ENCODE measurements at regions not wholly inside any gene's neighbourhood (a gene's known extent, or its start where the extent isn't known, plus 50 kb on each side); places are given as distances from the start of the nearest gene placed in this dataset.
"Not testable (repeated sequence)": the region's sequence is repeated elsewhere in the genome, so short reads cannot be mapped to it uniquely, and the experiment has no call there.

GRCh38 chr15:91369823-91370222, 269.8 kb downstream of the SV2B start:
- no peaks in the 10 kb centered on the region for H3K4me1 ChIP-seq (ENCODE audit: insufficient read depth, low read length, severe bottlenecking)
- H3K4me2 ChIP-seq (ENCODE audit: low read length) = no peak overlapping the region
- TF ChIP-seq, protein P1, sequence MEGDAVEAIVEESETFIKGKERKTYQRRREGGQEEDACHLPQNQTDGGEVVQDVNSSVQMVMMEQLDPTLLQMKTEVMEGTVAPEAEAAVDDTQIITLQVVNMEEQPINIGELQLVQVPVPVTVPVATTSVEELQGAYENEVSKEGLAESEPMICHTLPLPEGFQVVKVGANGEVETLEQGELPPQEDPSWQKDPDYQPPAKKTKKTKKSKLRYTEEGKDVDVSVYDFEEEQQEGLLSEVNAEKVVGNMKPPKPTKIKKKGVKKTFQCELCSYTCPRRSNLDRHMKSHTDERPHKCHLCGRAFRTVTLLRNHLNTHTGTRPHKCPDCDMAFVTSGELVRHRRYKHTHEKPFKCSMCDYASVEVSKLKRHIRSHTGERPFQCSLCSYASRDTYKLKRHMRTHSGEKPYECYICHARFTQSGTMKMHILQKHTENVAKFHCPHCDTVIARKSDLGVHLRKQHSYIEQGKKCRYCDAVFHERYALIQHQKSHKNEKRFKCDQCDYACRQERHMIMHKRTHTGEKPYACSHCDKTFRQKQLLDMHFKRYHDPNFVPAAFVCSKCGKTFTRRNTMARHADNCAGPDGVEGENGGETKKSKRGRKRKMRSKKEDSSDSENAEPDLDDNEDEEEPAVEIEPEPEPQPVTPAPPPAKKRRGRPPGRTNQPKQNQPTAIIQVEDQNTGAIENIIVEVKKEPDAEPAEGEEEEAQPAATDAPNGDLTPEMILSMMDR (IDR thresholded peaks at IDR 0.05; ENCODE audit: low read length) = no peak
- TF ChIP-seq EZH2 (IDR thresholded peaks at IDR 0.05; ENCODE audit: borderline replicate concordance, low read length) = no peak
- H3K79me2 ChIP-seq (ENCODE audit: insufficient read depth, low read length) = no peaks in the 10 kb centered on the region
- H3K9me2 ChIP-seq (ENCODE audit: low read depth, low read length) = no peaks in the 10 kb centered on the region
- no peak overlapping the region for H2AFZ ChIP-seq (ENCODE audit: low read length)
- no peaks in the 10 kb centered on the region for H3K27me3 ChIP-seq (ENCODE audit: insufficient read depth, low read length)
- H3K36me3 ChIP-seq (ENCODE audit: insufficient read depth, low read length) = no peaks in the 10 kb centered on the region
- H3K27ac ChIP-seq (ENCODE audit: low read depth, low read length, poor library complexity, severe bottlenecking) = no peak overlapping the region
- no peaks in the 10 kb centered on the region for H3F3A ChIP-seq (ENCODE audit: insufficient read depth, low read length)
- H3K4me3 ChIP-seq (ENCODE audit: low read depth, low read length, poor library complexity, severe bottlenecking) = no peak overlapping the region
- H4K20me1 ChIP-seq (ENCODE audit: insufficient read depth, low read length) = no peaks in the 10 kb centered on the region
- H3K9me3 ChIP-seq (ENCODE audit: low read length) = no peaks in the 10 kb centered on the region
- H3K9ac ChIP-seq (ENCODE audit: low read length) = no peak overlapping the region

GRCh38 chr15:91371345-91371744, 271.3 kb downstream of the SV2B start:
- H3K27ac ChIP-seq (ENCODE audit: low read depth, low read length, poor library complexity, severe bottlenecking); H2AFZ ChIP-seq (ENCODE audit: low read length): not testable (repeated sequence)

GRCh38 chr15:91374336-91374735, 274.3 kb downstream of the SV2B start:
- H3K4me2 ChIP-seq (ENCODE audit: low read length) = no peak overlapping the region
- H3K79me2 ChIP-seq (ENCODE audit: insufficient read depth, low read length) = no peaks in the 10 kb centered on the region
- TF ChIP-seq, protein P1 (IDR thresholded peaks at IDR 0.05; ENCODE audit: low read length) = no peak
- TF ChIP-seq EZH2 (IDR thresholded peaks at IDR 0.05; ENCODE audit: borderline replicate concordance, low read length) = no peak
- no peaks in the 10 kb centered on the region for H3K36me3 ChIP-seq (ENCODE audit: insufficient read depth, low read length)
- no peaks in the 10 kb centered on the region for H4K20me1 ChIP-seq (ENCODE audit: insufficient read depth, low read length)
- H3K9me2 ChIP-seq (ENCODE audit: low read depth, low read length) = no peaks in the 10 kb centered on the region
- no peaks in the 10 kb centered on the region for H3K9me3 ChIP-seq (ENCODE audit: low read length)
- H3K4me3 ChIP-seq (ENCODE audit: low read depth, low read length, poor library complexity, severe bottlenecking) = no peak overlapping the region
- H3K9ac ChIP-seq (ENCODE audit: low read length) = no peak overlapping the region
- H3K4me1 ChIP-seq (ENCODE audit: insufficient read depth, low read length, severe bottlenecking) = no peaks in the 10 kb centered on the region
- no peaks in the 10 kb centered on the region for H3K27me3 ChIP-seq (ENCODE audit: insufficient read depth, low read length)
- H3F3A ChIP-seq (ENCODE audit: insufficient read depth, low read length) = no peaks in the 10 kb centered on the region
- no peak overlapping the region for H3K27ac ChIP-seq (ENCODE audit: low read depth, low read length, poor library complexity, severe bottlenecking)
- H2AFZ ChIP-seq (ENCODE audit: low read length) = no peak overlapping the region

More at GRCh38 chr15:91371345-91371744, 271.3 kb downstream of the SV2B start:
- H3K4me3 ChIP-seq (ENCODE audit: low read depth, low read length, poor library complexity, severe bottlenecking); H4K20me1 ChIP-seq (ENCODE audit: insufficient read depth, low read length); H3K36me3 ChIP-seq (ENCODE audit: insufficient read depth, low read length); H3K4me2 ChIP-seq (ENCODE audit: low read length); H3K9me3 ChIP-seq (ENCODE audit: low read length); H3K4me1 ChIP-seq (ENCODE audit: insufficient read depth, low read length, severe bottlenecking); H3F3A ChIP-seq (ENCODE audit: insufficient read depth, low read length); H3K9ac ChIP-seq (ENCODE audit: low read length); H3K27me3 ChIP-seq (ENCODE audit: insufficient read depth, low read length); H3K79me2 ChIP-seq (ENCODE audit: insufficient read depth, low read length); H3K9me2 ChIP-seq (ENCODE audit: low read depth, low read length): not testable (repeated sequence)

DNA sequence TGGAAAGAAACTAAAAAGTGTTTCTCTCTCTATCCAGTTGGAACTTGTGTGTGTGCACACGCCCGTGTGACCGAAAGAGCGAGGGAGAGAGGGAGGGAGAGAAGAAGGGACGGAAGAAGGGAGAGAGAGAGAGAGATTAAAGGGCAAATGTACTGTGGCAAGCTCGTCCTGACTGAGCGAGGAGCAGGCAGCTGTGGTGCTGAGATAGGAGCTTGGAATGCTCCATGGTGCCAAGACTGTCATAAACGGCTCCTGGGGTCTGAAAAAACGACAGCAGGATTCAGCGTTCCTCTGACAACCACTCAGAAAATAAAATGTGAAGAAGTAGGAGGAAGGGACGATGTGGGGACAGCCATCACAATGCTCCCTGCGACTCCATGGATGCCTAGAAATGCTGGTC, 276.0 kb downstream of the SV2B start:
- no peak overlapping the region for H2AFZ ChIP-seq (ENCODE audit: low read length)
- H4K20me1 ChIP-seq (ENCODE audit: insufficient read depth, low read length) = no peaks in the 10 kb centered on the region
- no peak overlapping the region for H3K4me2 ChIP-seq (ENCODE audit: low read length)
- H3K36me3 ChIP-seq (ENCODE audit: insufficient read depth, low read length) = no peaks in the 10 kb centered on the region
- no peaks in the 10 kb centered on the region for H3K79me2 ChIP-seq (ENCODE audit: insufficient read depth, low read length)
- no peaks in the 10 kb centered on the region for H3K4me1 ChIP-seq (ENCODE audit: insufficient read depth, low read length, severe bottlenecking)
- H3K9me3 ChIP-seq (ENCODE audit: low read length) = no peaks in the 10 kb centered on the region
- no peak overlapping the region for H3K9ac ChIP-seq (ENCODE audit: low read length)
- H3K27me3 ChIP-seq (ENCODE audit: insufficient read depth, low read length) = no peaks in the 10 kb centered on the region
- TF ChIP-seq, protein P1 (IDR thresholded peaks at IDR 0.05; ENCODE audit: low read length) = no peak
- no peak for TF ChIP-seq EZH2 (IDR thresholded peaks at IDR 0.05; ENCODE audit: borderline replicate concordance, low read length)
- no peak overlapping the region for H3K27ac ChIP-seq (ENCODE audit: low read depth, low read length, poor library complexity, severe bottlenecking)
- H3F3A ChIP-seq (ENCODE audit: insufficient read depth, low read length) = no peaks in the 10 kb centered on the region
- no peaks in the 10 kb centered on the region for H3K9me2 ChIP-seq (ENCODE audit: low read depth, low read length)
- no peak overlapping the region for H3K4me3 ChIP-seq (ENCODE audit: low read depth, low read length, poor library complexity, severe bottlenecking)
